Loucy (cell line): ENCODE measurements at regions not wholly inside any gene's neighbourhood (a gene's known extent, or its start where the extent isn't known, plus 50 kb on each side); places are given as distances from the start of the nearest gene placed in this dataset.

ENCODE experiments used
- EZH2phosphoT487 ChIP-seq: fragments of 200-600 bp; IDR thresholded peaks from 2 replicates; pipeline ENCODE4 v1.6.1; 2018; ENCODE audit warnings: antibody characterized with exemption, mild to moderate bottlenecking, moderate library complexity, borderline replicate concordance
- TF ChIP-seq, protein P1 (sequence below): fragments of 200-600 bp; sonication (generic); conservative IDR thresholded peaks from 2 replicates; pipeline ENCODE4 v1.5.1; 2014; ENCODE audit warnings: mild to moderate bottlenecking, antibody characterized with exemption, low read length

DNA sequence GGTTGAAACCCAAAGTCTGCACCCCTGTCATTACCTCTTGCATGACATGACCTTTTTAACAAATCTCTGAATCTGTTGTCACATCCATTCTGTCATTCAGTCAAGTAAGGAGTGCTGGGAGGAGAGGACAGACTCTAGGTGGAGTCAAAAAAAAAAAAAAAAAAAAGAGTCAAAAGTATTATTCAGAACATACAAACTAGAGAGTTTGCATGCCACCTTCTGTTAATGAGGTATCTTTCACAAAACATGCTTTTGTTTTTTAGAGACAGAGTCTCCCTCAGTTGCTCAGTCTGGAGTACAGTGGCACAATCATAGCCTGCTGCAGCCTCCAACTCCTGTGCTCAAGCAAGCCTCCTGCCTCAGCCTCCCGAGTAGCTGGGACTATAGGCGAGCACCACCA lies 81.6 kb upstream of the ARMC3 start:
- TF ChIP-seq, protein P1, sequence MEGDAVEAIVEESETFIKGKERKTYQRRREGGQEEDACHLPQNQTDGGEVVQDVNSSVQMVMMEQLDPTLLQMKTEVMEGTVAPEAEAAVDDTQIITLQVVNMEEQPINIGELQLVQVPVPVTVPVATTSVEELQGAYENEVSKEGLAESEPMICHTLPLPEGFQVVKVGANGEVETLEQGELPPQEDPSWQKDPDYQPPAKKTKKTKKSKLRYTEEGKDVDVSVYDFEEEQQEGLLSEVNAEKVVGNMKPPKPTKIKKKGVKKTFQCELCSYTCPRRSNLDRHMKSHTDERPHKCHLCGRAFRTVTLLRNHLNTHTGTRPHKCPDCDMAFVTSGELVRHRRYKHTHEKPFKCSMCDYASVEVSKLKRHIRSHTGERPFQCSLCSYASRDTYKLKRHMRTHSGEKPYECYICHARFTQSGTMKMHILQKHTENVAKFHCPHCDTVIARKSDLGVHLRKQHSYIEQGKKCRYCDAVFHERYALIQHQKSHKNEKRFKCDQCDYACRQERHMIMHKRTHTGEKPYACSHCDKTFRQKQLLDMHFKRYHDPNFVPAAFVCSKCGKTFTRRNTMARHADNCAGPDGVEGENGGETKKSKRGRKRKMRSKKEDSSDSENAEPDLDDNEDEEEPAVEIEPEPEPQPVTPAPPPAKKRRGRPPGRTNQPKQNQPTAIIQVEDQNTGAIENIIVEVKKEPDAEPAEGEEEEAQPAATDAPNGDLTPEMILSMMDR, result no peak
- no peak for TF ChIP-seq EZH2phosphoT487
